ENCODE measurements at regions not wholly inside any gene's neighbourhood (a gene's known extent, or its start where the extent isn't known, plus 50 kb on each side); places are given as distances from the start of the nearest gene placed in this dataset.

DNA sequence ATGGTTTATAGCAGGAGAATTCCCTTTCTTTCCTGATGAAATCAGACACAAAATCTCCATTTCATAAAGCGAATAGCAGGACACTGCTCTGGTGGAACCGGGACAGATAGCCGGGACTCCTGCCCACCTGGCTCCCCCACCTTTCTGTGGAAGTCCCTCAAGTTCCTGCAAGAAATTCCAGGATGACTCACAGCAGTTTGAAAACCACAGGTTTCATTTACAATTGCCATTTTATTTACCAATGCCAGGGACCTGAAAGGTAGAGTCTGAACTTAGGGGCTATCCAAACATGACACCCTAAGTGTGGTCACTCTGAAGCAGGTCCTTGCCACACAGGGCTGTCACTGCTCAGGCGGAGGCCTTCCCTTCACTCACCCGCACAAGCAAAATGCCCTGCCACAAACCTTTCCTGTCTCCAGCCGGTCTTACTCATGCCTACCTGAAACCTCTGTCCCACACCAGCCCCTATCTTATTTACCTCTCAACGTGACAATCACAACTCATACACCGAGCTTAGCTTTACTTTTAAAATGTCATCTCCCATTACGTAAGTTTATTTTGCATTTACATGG lies 63.3 kb upstream of the TAF1L start:
- Histone ChIP-seq H3K4me1 (ENCODE audit: control insufficient read depth, extremely low read depth, insufficient read depth, low read length) (no peaks in the 10 kb centered on the region), H4K20me1 (replicated peaks; ENCODE audit: control insufficient read depth, extremely low read depth, insufficient read depth, low read length) (no peaks in the 10 kb centered on the region), H3K36me3 (ENCODE audit: control insufficient read depth in 2 of 2, extremely low read depth in 1 of 2, insufficient read depth in 2 of 2, low read length in 2 of 2) (no peaks in the 10 kb centered on the region), H3K4me3 (replicated peaks in 1 of 3; ENCODE audit: insufficient read depth in 1 of 3, low read depth in 1 of 3, low read length in 3 of 3) (no peak overlapping the region), H3K27me3 (ENCODE audit: control insufficient read depth in 2 of 2, insufficient read depth in 2 of 2, low read length in 2 of 2) (no peaks in the 10 kb centered on the region), H3K9me1 (replicated peaks; ENCODE audit: control insufficient read depth, extremely low read depth, insufficient read depth, low read length) (no peaks in the 10 kb centered on the region), H3K9ac (replicated peaks; ENCODE audit: extremely low read depth, insufficient read depth, low read length) (no peak overlapping the region), H3K9me3 (replicated peaks; ENCODE audit: control insufficient read depth, insufficient read depth, low read length) (no peaks in the 10 kb centered on the region), H3K27ac (ENCODE audit: insufficient read depth, low read depth, low read length) (no peak overlapping the region), H3K4me2 (ENCODE audit: insufficient read depth, low read length) (no peak overlapping the region), H3K79me2 (ENCODE audit: control insufficient read depth, insufficient read depth, low read length) (no peaks in the 10 kb centered on the region), H2AFZ (ENCODE audit: low read depth, low read length) (no peak overlapping the region)
- POLR2A ChIA-PET, result no interaction called here
- FAIRE-seq, result no peak
- CTCF ChIA-PET, result interaction anchor here (0.8 to 1.2 kb wide), 2 partner anchors 119 to 269 kb away, joined by 3 read pairs; no protein-coding TSS in a partner anchor
- BruUV-seq (replicated peaks), result no TSS peak
- intact Hi-C loops (cut with micrococcal nuclease) (no loop called here), dilution Hi-C loops (cut with MboI; ENCODE audit: extremely low pct_ligation_motif_present, low sequenced_read_pairs) (no loop called here)
- no peak for DNase-seq (ENCODE audit: low read depth, low spot score)
- TF ChIP-seq GATA2 (IDR thresholded peaks at IDR 0.05; ENCODE audit: insufficient read depth, insufficient read length, low read depth, low read length), result no peak
- TF ChIP-seq, protein P1, sequence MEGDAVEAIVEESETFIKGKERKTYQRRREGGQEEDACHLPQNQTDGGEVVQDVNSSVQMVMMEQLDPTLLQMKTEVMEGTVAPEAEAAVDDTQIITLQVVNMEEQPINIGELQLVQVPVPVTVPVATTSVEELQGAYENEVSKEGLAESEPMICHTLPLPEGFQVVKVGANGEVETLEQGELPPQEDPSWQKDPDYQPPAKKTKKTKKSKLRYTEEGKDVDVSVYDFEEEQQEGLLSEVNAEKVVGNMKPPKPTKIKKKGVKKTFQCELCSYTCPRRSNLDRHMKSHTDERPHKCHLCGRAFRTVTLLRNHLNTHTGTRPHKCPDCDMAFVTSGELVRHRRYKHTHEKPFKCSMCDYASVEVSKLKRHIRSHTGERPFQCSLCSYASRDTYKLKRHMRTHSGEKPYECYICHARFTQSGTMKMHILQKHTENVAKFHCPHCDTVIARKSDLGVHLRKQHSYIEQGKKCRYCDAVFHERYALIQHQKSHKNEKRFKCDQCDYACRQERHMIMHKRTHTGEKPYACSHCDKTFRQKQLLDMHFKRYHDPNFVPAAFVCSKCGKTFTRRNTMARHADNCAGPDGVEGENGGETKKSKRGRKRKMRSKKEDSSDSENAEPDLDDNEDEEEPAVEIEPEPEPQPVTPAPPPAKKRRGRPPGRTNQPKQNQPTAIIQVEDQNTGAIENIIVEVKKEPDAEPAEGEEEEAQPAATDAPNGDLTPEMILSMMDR (IDR thresholded peaks at IDR 0.05; ENCODE audit: extremely low read depth in 1 of 2, insufficient read depth in 1 of 2, low read depth in 1 of 2, low read length in 2 of 2), result no peak
- TF ChIP-seq EZH2 (IDR thresholded peaks at IDR 0.05; ENCODE audit: borderline replicate concordance, low read depth, low read length, severe bottlenecking), result no peak
- no peak for TF ChIP-seq JUN (IDR thresholded peaks at IDR 0.05; ENCODE audit: borderline replicate concordance, insufficient read depth, insufficient read length, low read depth)
- no peak for TF ChIP-seq MYC (IDR thresholded peaks at IDR 0.05; ENCODE audit: low read depth, low read length)
- TF ChIP-seq, protein P2, sequence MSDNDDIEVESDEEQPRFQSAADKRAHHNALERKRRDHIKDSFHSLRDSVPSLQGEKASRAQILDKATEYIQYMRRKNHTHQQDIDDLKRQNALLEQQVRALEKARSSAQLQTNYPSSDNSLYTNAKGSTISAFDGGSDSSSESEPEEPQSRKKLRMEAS (IDR thresholded peaks at IDR 0.05; ENCODE audit: insufficient read depth, insufficient read length), result no peak
- no peak for TF ChIP-seq POLR2A (IDR thresholded peaks at IDR 0.05; ENCODE audit: low read depth, low read length)
- TF ChIP-seq POLR2AphosphoS5 (IDR thresholded peaks at IDR 0.05; ENCODE audit: insufficient read depth, low read depth, low read length), result no peak
- TF ChIP-seq FOS (IDR thresholded peaks at IDR 0.05; ENCODE audit: borderline replicate concordance, insufficient read depth, low read length), result no peak
